ENCODE measurements at regions not wholly inside any gene's neighbourhood (a gene's known extent, or its start where the extent isn't known, plus 50 kb on each side); places are given as distances from the start of the nearest gene placed in this dataset.

DNA sequence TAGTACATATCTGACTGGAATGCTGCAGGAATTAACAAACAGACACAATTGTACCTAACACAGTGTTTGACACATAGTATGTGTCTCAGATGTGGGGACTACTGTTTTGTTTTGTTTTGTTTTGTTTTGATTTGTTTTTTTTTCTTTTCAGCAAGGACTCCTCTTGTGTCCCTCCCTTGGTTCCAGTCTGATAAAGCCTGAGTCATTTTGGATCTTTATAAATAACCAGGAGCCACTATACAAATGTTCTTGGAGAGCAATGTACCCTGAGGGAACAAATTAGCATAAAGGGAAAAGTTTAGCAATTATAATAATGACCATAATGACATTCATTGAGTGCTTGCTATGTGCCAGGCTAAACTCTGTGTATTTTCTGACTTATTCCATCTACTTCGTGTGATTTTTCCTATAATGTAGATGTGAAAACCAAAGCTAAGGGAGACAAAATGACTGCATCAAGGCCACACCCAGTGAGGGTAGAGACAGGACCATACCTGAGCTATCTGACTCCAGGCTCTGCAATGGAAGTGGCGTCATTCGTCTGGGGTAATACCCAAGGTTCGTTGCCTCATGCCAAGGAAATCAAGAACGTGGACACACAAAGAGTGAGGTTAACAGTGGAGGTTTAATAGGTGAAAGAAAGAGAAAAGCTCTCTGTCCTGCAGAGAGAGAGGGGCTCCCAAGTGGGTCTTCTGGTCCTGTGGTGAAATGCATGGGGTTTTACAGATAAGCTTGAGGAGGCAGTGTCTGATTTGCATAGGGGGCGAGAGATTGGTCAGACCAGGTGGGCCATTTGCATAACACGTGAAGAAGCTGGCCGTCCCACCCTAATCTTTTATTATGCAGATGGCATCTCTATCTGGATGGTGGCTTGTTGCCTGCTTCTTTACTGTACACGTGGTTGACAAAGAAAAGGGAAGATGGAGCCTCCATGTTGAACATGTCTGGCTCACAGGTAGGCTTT lies 285.5 kb upstream of the SFSWAP start:
- TF ChIP-seq FOXM1 (IDR thresholded peaks at IDR 0.05; ENCODE audit: borderline replicate concordance), result no peak
- no peak for TF ChIP-seq BHLHE40 (IDR thresholded peaks at IDR 0.05; ENCODE audit: borderline replicate concordance)
- no peak for TF ChIP-seq SP1 (IDR thresholded peaks at IDR 0.05)
- no peak for TF ChIP-seq ELF4 (IDR thresholded peaks at IDR 0.05)
- no peak for TF ChIP-seq NFRKB (IDR thresholded peaks at IDR 0.05)
- TF ChIP-seq CTBP1 (IDR thresholded peaks at IDR 0.05; ENCODE audit: borderline replicate concordance), result no peak
- TF ChIP-seq SUZ12 (IDR thresholded peaks at IDR 0.05), result no peak
- TF ChIP-seq ZNF384 (IDR thresholded peaks at IDR 0.05), result no peak
- TF ChIP-seq LEF1 (IDR thresholded peaks at IDR 0.05; ENCODE audit: borderline replicate concordance), result no peak
- no peak for TF ChIP-seq TARDBP (IDR thresholded peaks at IDR 0.05)
- TF ChIP-seq FOXK2 (IDR thresholded peaks at IDR 0.05), result no peak
- TF ChIP-seq FOXA1 (IDR thresholded peaks at IDR 0.05), result no peak
- TF ChIP-seq ARNT (IDR thresholded peaks at IDR 0.05), result no peak
